ENCODE measurements at regions not wholly inside any gene's neighbourhood (a gene's known extent, or its start where the extent isn't known, plus 50 kb on each side); places are given as distances from the start of the nearest gene placed in this dataset.

DNA sequence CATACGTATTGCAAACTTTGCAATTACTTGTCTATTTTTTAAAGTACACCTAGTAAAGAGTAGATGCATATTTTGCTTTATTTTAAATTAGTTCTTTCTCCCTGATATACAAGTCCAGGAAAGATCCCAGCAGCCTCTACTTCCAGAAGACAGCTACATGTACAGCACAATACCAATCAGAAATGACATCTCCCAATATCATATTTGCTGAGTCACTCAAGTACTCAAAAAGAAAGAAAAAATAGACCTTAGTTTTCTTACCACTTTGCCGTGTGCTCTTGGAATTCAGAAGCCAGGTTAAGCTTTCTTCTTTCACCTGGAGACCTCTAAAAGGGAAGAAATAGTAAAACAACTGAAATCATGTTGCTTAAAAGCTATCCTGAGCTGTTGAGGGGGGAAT lies 412.6 kb upstream of the RUNX1 start:
- Histone ChIP-seq H3K4me1 (no peaks in the 10 kb centered on the region), H3K27ac (no peak overlapping the region), H3K27me3 (no peaks in the 10 kb centered on the region), H3K9me3 (no peaks in the 10 kb centered on the region), H3K4me3 (no peak overlapping the region), H3K36me3 (no peaks in the 10 kb centered on the region)
- intact Hi-C loops (cut with DNase I; ENCODE audit: low total_unique reads): no loop called here
- ATAC-seq: no peak
- DNase-seq: no peak
- in situ Hi-C loops (cut with MboI; ENCODE audit: low sequenced_read_pairs in 4 of 4): no loop called here
- TF ChIP-seq, protein P1, sequence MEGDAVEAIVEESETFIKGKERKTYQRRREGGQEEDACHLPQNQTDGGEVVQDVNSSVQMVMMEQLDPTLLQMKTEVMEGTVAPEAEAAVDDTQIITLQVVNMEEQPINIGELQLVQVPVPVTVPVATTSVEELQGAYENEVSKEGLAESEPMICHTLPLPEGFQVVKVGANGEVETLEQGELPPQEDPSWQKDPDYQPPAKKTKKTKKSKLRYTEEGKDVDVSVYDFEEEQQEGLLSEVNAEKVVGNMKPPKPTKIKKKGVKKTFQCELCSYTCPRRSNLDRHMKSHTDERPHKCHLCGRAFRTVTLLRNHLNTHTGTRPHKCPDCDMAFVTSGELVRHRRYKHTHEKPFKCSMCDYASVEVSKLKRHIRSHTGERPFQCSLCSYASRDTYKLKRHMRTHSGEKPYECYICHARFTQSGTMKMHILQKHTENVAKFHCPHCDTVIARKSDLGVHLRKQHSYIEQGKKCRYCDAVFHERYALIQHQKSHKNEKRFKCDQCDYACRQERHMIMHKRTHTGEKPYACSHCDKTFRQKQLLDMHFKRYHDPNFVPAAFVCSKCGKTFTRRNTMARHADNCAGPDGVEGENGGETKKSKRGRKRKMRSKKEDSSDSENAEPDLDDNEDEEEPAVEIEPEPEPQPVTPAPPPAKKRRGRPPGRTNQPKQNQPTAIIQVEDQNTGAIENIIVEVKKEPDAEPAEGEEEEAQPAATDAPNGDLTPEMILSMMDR (IDR thresholded peaks at IDR 0.05 in 4 of 5, conservative IDR thresholded peaks at IDR 0.05 in 1 of 5): no peak
- no peak for TF ChIP-seq POLR2A (IDR thresholded peaks at IDR 0.05)

DNA sequence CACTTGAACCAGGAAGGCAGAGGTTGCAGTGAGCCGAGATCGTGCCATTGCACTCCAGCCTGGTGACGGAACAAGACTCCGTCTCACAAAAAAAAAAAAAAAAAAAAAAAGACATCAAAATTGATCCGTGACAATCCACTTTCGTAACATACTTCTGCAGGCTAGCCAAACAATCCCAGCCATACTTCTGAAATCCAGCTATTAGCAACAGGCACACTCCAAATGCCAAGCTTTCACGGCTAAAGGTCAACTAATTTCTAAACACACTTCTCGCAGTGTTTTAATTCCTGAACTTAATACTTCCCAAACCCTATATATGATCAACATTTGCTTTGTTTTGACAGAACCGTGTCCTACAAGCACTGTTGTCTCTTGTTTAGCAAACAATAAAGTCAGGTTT lies 411.3 kb upstream of the RUNX1 start:
- DNase-seq (no peak), ATAC-seq (no peak)
- H3K27ac ChIP-seq: no peak overlapping the region
- H3K9me3 ChIP-seq: no peaks in the 10 kb centered on the region
- no peaks in the 10 kb centered on the region for H3K27me3 ChIP-seq
- no peaks in the 10 kb centered on the region for H3K4me1 ChIP-seq
- in situ Hi-C loops (cut with MboI; ENCODE audit: low sequenced_read_pairs in 4 of 4) (no loop called here), intact Hi-C loops (cut with DNase I; ENCODE audit: low total_unique reads) (no loop called here)
- TF ChIP-seq, protein P1 (IDR thresholded peaks at IDR 0.05 in 4 of 5, conservative IDR thresholded peaks at IDR 0.05 in 1 of 5): no peak
- TF ChIP-seq POLR2A (IDR thresholded peaks at IDR 0.05): no peak
- H3K36me3 ChIP-seq: no peaks in the 10 kb centered on the region
- H3K4me3 ChIP-seq: no peak overlapping the region

DNA sequence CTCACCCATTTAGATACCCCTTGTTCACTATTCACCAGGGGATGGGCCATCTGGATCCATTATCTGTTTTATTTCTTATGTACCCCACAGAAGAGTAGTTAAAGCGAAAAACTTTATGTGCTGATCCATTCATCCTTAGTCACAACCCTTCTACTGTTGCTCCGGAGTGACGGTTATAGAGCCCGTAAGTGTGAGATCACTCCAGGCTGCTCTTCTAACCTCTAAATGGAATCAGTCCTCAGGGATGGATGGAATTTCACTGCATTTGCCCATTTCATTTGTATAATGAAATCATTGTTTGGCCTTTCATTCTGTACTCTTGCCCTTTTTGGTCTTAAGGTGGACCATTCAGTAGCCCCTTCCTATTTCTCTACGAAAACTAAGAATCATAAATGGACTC lies 409.3 kb upstream of the RUNX1 start:
- H3K9me3 ChIP-seq: no peaks in the 10 kb centered on the region
- intact Hi-C loops (cut with DNase I; ENCODE audit: low total_unique reads): no loop called here
- TF ChIP-seq, protein P1 (IDR thresholded peaks at IDR 0.05 in 4 of 5, conservative IDR thresholded peaks at IDR 0.05 in 1 of 5): no peak
- TF ChIP-seq POLR2A (IDR thresholded peaks at IDR 0.05): no peak
- H3K27ac ChIP-seq: no peak overlapping the region
- no peaks in the 10 kb centered on the region for H3K4me1 ChIP-seq
- no peaks in the 10 kb centered on the region for H3K36me3 ChIP-seq
- H3K4me3 ChIP-seq: no peak overlapping the region
- DNase-seq (no peak), ATAC-seq (no peak)
- H3K27me3 ChIP-seq: no peaks in the 10 kb centered on the region
- in situ Hi-C loops (cut with MboI; ENCODE audit: low sequenced_read_pairs in 4 of 4): no loop called here

DNA sequence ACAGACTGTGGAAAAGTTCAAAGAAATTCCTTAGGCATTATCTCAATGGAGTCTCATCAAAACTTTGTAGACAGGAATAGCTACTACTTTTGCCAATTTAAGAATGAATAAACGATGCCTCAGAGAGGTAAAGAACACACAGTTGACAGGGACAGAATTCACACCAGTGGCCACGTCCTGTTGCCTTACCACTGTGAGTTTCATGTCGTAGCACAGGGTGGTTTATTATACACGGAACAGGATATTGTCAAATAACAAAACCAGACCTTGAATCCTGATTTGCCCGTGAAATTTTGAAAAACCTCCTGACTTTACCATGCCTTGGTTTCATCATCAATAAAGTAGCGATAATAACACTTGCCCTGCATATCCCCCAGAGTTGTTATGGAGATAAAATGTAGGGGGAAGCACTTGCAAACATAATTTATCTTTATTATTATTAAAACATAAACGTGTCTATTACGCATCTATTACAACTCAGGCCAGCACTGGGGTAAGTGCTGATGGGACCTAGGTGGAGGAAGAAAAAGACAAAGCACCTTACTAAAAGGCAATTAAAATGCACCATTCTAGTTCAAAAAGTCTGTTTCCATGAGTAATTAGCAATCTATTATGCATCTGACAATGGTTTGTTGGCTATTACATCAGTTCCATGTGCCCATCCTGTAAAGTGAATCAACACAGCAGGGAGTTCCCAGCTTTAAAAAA lies 408.1 kb upstream of the RUNX1 start:
- no peak for TF ChIP-seq POLR2A (IDR thresholded peaks at IDR 0.05)
- TF ChIP-seq, protein P1 (IDR thresholded peaks at IDR 0.05 in 4 of 5, conservative IDR thresholded peaks at IDR 0.05 in 1 of 5): no peak
- Histone ChIP-seq H3K36me3 (no peaks in the 10 kb centered on the region), H3K4me3 (no peak overlapping the region), H3K9me3 (no peaks in the 10 kb centered on the region), H3K27ac (no peak overlapping the region), H3K4me1 (no peaks in the 10 kb centered on the region), H3K27me3 (no peaks in the 10 kb centered on the region)
- no peak for ATAC-seq
- intact Hi-C loops (cut with DNase I; ENCODE audit: low total_unique reads): no loop called here
- DNase-seq: no peak
- in situ Hi-C loops (cut with MboI; ENCODE audit: low sequenced_read_pairs in 4 of 4): no loop called here

DNA sequence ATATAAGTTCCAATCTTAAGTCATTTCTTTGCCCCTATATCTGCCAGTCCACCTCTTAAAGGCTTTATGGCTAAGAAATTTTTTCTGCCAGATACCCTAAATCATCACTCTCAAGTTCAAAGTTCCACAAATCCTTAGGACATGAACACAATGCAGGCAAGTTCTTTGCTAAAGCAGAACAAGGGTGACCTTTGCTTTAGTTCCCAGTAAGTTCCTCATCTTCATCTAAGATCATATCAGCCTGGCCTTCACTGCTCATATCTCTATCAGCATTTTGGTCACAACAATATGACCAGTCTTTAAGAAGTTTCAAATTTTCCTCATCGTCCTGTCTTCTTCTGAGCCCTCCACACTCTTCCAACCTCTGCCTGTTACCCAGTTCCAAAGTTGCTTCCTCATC lies 402.2 kb upstream of the RUNX1 start:
- Histone ChIP-seq H3K4me3 (no peak overlapping the region), H3K27me3 (no peaks in the 10 kb centered on the region), H3K4me1 (no peaks in the 10 kb centered on the region), H3K9me3 (no peaks in the 10 kb centered on the region), H3K36me3 (no peaks in the 10 kb centered on the region), H3K27ac (no peak overlapping the region)
- intact Hi-C loops (cut with DNase I; ENCODE audit: low total_unique reads): no loop called here
- DNase-seq (no peak), ATAC-seq (no peak)
- in situ Hi-C loops (cut with MboI; ENCODE audit: low sequenced_read_pairs in 4 of 4): no loop called here
- TF ChIP-seq, protein P1 (IDR thresholded peaks at IDR 0.05 in 4 of 5, conservative IDR thresholded peaks at IDR 0.05 in 1 of 5): no peak
- no peak for TF ChIP-seq POLR2A (IDR thresholded peaks at IDR 0.05)
